Testis (tissue), 2 donors: ENCODE measurements at regions not wholly inside any gene's neighbourhood (a gene's known extent, or its start where the extent isn't known, plus 50 kb on each side); places are given as distances from the start of the nearest gene placed in this dataset.

ENCODE experiments used
- CTCF ChIP-seq, 3 experiments: fragments of 450-650 bp in 2 of 3; fragments of 200-600 bp in 1 of 3; sonication (generic) in 1 of 3; IDR thresholded peaks; one replicate each; pipeline ENCODE4 v1.5.1; 2016 to 2019; ENCODE audit warnings: antibody characterized with exemption in 3 of 3, mild to moderate bottlenecking in 2 of 3, moderate library complexity in 1 of 3
- POLR2A ChIP-seq: fragments of 450-650 bp; IDR thresholded peaks from one replicate; pipeline ENCODE4 v1.6.1; 2017; ENCODE audit warnings: antibody characterized with exemption, mild to moderate bottlenecking, moderate library complexity

- TF ChIP-seq POLR2A (no peak), CTCF (IDR thresholded peaks at IDR 0.05) (no peak)
Observed at GRCh38 chr5:116386633-116387032, 188.0 kb downstream of the SEMA6A start.
